HEK293T (cell line): ENCODE measurements at regions not wholly inside any gene's neighbourhood (a gene's known extent, or its start where the extent isn't known, plus 50 kb on each side); places are given as distances from the start of the nearest gene placed in this dataset.

Experiments
- ARNT ChIP-seq: fragments of 450-650 bp; IDR thresholded peaks from 2 replicates; pipeline ENCODE4 v1.6.1; 2017; ENCODE audit warnings: mild to moderate bottlenecking
- BHLHE40 ChIP-seq: fragments of 450-650 bp; IDR thresholded peaks from 2 replicates; pipeline ENCODE4 v1.6.1; 2016; ENCODE audit warnings: mild to moderate bottlenecking, moderate library complexity, borderline replicate concordance
- ELF4 ChIP-seq: fragments of 450-650 bp; IDR thresholded peaks from 2 replicates; pipeline ENCODE4 v1.6.1; 2017; ENCODE audit warnings: antibody characterized with exemption
- FOXA1 ChIP-seq: fragments of 450-650 bp; IDR thresholded peaks from 2 replicates; pipeline ENCODE4 v1.6.1; 2016; ENCODE audit warnings: mild to moderate bottlenecking
- FOXM1 ChIP-seq: fragments of 450-650 bp; IDR thresholded peaks from 2 replicates; pipeline ENCODE4 v1.6.1; 2017; ENCODE audit warnings: mild to moderate bottlenecking, borderline replicate concordance
- NFRKB ChIP-seq: fragments of 450-650 bp; IDR thresholded peaks from 2 replicates; pipeline ENCODE4 v1.6.1; 2016; ENCODE audit warnings: mild to moderate bottlenecking, moderate library complexity
- SP1 ChIP-seq: fragments of 450-650 bp; IDR thresholded peaks from 2 replicates; pipeline ENCODE4 v1.6.1; 2017
- TARDBP ChIP-seq: fragments of 450-650 bp; IDR thresholded peaks from 2 replicates; pipeline ENCODE4 v1.6.1; 2016

- TF ChIP-seq SP1 (no peak), TARDBP (no peak), FOXA1 (no peak), BHLHE40 (no peak), ARNT (no peak), ELF4 (no peak), NFRKB (no peak), FOXM1 (no peak)
Observed at GRCh38 chr5:158275511-158275910, 416.6 kb upstream of the CLINT1 start.
